CD4-positive, alpha-beta memory T cell (primary cell): ENCODE measurements at regions not wholly inside any gene's neighbourhood (a gene's known extent, or its start where the extent isn't known, plus 50 kb on each side); places are given as distances from the start of the nearest gene placed in this dataset.

Experiments
- CTCF ChIA-PET: fragments of 350-600 bp; sonication (Branson Sonifier 250); formaldehyde crosslinking; loops from one replicate; lab custom pipeline; 2021; ENCODE audit warnings: inconsistent platforms; ENCODE audit not compliant: partially characterized antibody; lab: Charles Lee
- POLR2A ChIA-PET: fragments of 350-600 bp; sonication (Branson Sonifier 250); formaldehyde crosslinking; loops from one replicate; lab custom pipeline; 2021; ENCODE audit not compliant: partially characterized antibody; lab: Charles Lee
- DNase-seq, 5 donors: peaks; one replicate each; pipeline versions ENCODE4 v3.0.0 to v3.0.0-alpha.2; 2020 to 2022; ENCODE audit warnings: mixed read lengths in 1 of 5
- H3K27ac ChIP-seq: one replicate; pipeline ENCODE4 v1.7.0; 2013; ENCODE audit warnings: low read depth, low read length
- H3K27me3 ChIP-seq: 2 replicates; pipeline ENCODE4 v1.7.0; 2013; ENCODE audit warnings: mild to moderate bottlenecking, low read length, moderate library complexity; ENCODE audit not compliant: insufficient read depth
- H3K36me3 ChIP-seq: 2 replicates; pipeline ENCODE4 v1.7.0; 2013; ENCODE audit warnings: mild to moderate bottlenecking, low read length, moderate library complexity; ENCODE audit not compliant: insufficient read depth
- H3K4me1 ChIP-seq: 2 replicates; pipeline ENCODE4 v1.7.0; 2013; ENCODE audit warnings: mild to moderate bottlenecking, low read length, moderate library complexity; ENCODE audit not compliant: insufficient read depth
- H3K4me3 ChIP-seq, 2 donors: one replicate each; pipeline ENCODE4 v1.7.0; 2013; ENCODE audit warnings: low read length in 2 of 2, mild to moderate bottlenecking in 1 of 2
- H3K9me3 ChIP-seq, 2 donors: one replicate each; pipeline ENCODE4 v1.7.0; 2013; ENCODE audit warnings: low read length in 2 of 2, control low read depth in 1 of 2; ENCODE audit not compliant: control insufficient read depth in 1 of 2
- H3K27ac Mint-ChIP-seq, 7 donors: one replicate each; pipeline ENCODE4 v1.8.0; 2020 to 2021; ENCODE audit warnings: mixed read lengths in 7 of 7, mild to moderate bottlenecking in 6 of 7, inconsistent platforms in 3 of 7, moderate library complexity in 3 of 7
- H3K27me3 Mint-ChIP-seq, 2 donors: one replicate each; pipeline ENCODE4 v1.8.0; 2020 to 2021; ENCODE audit warnings: mixed read lengths in 2 of 2
- H3K36me3 Mint-ChIP-seq, 2 donors: one replicate each; pipeline ENCODE4 v1.8.0; 2020 to 2021; ENCODE audit warnings: mixed read lengths in 2 of 2, inconsistent platforms in 1 of 2, mild to moderate bottlenecking in 1 of 2
- H3K4me1 Mint-ChIP-seq, 4 donors: one replicate each; pipeline ENCODE4 v1.8.0; 2020 to 2021; ENCODE audit warnings: mixed read lengths in 4 of 4, mild to moderate bottlenecking in 1 of 4
- H3K4me3 Mint-ChIP-seq, 8 donors: one replicate each; pipeline ENCODE4 v1.8.0; 2020 to 2021; ENCODE audit warnings: mixed read lengths in 8 of 8, mild to moderate bottlenecking in 7 of 8, moderate library complexity in 6 of 8, inconsistent platforms in 3 of 8
- H3K9me3 Mint-ChIP-seq, 8 donors: one replicate each; pipeline ENCODE4 v1.8.0; 2020 to 2021; ENCODE audit warnings: mixed read lengths in 8 of 8, mild to moderate bottlenecking in 5 of 8, inconsistent platforms in 3 of 8, moderate library complexity in 1 of 8
- intact Hi-C: fragments of 100-400 bp; cut with micrococcal nuclease; formaldehyde crosslinking; loops from one replicate; pipeline ENCODE4 v1.15.1; 2023

- peak overlapping the region in 6 of 7 donors; percentile 15 to 88 (median 72) for H3K27ac Mint-ChIP-seq
- H3K9me3 Mint-ChIP-seq = no peaks in the 10 kb centered on the region
- no peaks in the 10 kb centered on the region for H3K36me3 Mint-ChIP-seq
- no peaks in the 10 kb centered on the region for H3K9me3 ChIP-seq
- H3K4me1 Mint-ChIP-seq = peaks cover 50 to 88% (median 66%) of the 10 kb centered on the region in 4 donors
- ChIA-PET CTCF (interaction anchor here (1.2 kb wide), 1 partner anchor 14 kb away, joined by 5 read pairs; no protein-coding TSS in a partner anchor), POLR2A (interaction anchor here (0.5 to 3.8 kb wide), 8 partner anchors 8 to 146 kb away, joined by 3 to 29 read pairs (median 6); partner anchors contain the start of gene ARL4C)
- no peaks in the 10 kb centered on the region for H3K36me3 ChIP-seq
- H3K4me3 Mint-ChIP-seq = peak overlapping the region in 5 of 8 donors; percentile 16 to 72 (median 42)
- no peaks in the 10 kb centered on the region for H3K27me3 Mint-ChIP-seq
- H3K27ac ChIP-seq = no peak overlapping the region
- H3K4me3 ChIP-seq = no peak overlapping the region
- H3K27me3 ChIP-seq = no peaks in the 10 kb centered on the region
- peaks cover 71% of the 10 kb centered on the region for H3K4me1 ChIP-seq
- intact Hi-C loops = no loop called here
- no peak for DNase-seq
These were observed 58.4 kb downstream of the ARL4C start for GRCh38 chr2:234438305-234438977.

GRCh38 chr2:234437642-234438304 lies 59.1 kb downstream of the ARL4C start:
- Histone ChIP-seq H3K4me3 (no peak overlapping the region), H3K9me3 (no peaks in the 10 kb centered on the region), H3K36me3 (no peaks in the 10 kb centered on the region), H3K27ac (no peak overlapping the region), H3K4me1 (peaks cover 72% of the 10 kb centered on the region), H3K27me3 (no peaks in the 10 kb centered on the region)
- no peaks in the 10 kb centered on the region for H3K27me3 Mint-ChIP-seq
- POLR2A ChIA-PET = interaction anchor here (0.5 to 3.8 kb wide), 7 partner anchors 9 to 145 kb away, joined by 3 to 29 read pairs (median 6); partner anchors contain the start of gene ARL4C
- no peak for DNase-seq
- peak overlapping the region in 3 of 8 donors; percentile 6 to 43 (median 22) for H3K4me3 Mint-ChIP-seq
- intact Hi-C loops = no loop called here
- H3K27ac Mint-ChIP-seq = peak overlapping the region in 2 of 7 donors; percentile 68 to 88
- CTCF ChIA-PET = interaction anchor here (0.9 to 1.2 kb wide), 2 partner anchors 15 to 45 kb away, joined by 3 to 5 read pairs; no protein-coding TSS in a partner anchor
- peaks cover 46 to 88% (median 65%) of the 10 kb centered on the region in 4 donors for H3K4me1 Mint-ChIP-seq
- no peaks in the 10 kb centered on the region for H3K9me3 Mint-ChIP-seq
- no peaks in the 10 kb centered on the region for H3K36me3 Mint-ChIP-seq

- H3K27me3 ChIP-seq = no peaks in the 10 kb centered on the region
- Mint-ChIP-seq H3K9me3 (no peaks in the 10 kb centered on the region), H3K4me3 (no peak overlapping the region), H3K4me1 (peaks cover 44 to 76% (median 59%) of the 10 kb centered on the region in 4 donors), H3K27ac (peak overlapping the region in 1 of 7 donors; percentile 70), H3K27me3 (no peaks in the 10 kb centered on the region), H3K36me3 (no peaks in the 10 kb centered on the region)
- H3K4me3 ChIP-seq = no peak overlapping the region
- DNase-seq = no peak
- ChIA-PET CTCF (interaction anchor here (1.4 kb wide), 1 partner anchor 147 kb away, joined by 4 read pairs; no protein-coding TSS in a partner anchor), POLR2A (interaction anchor here (0.8 to 3.8 kb wide), 6 partner anchors 9 to 145 kb away, joined by 3 to 29 read pairs (median 6); no protein-coding TSS in a partner anchor)
- H3K9me3 ChIP-seq = no peaks in the 10 kb centered on the region
- H3K4me1 ChIP-seq = peaks cover 61% of the 10 kb centered on the region
- intact Hi-C loops = no loop called here
- no peaks in the 10 kb centered on the region for H3K36me3 ChIP-seq
- no peak overlapping the region for H3K27ac ChIP-seq
These were observed 60.4 kb downstream of the ARL4C start for GRCh38 chr2:234436482-234436837.

GRCh38 chr2:234435836-234436481 lies 60.9 kb downstream of the ARL4C start:
- Mint-ChIP-seq H3K27me3 (no peaks in the 10 kb centered on the region), H3K27ac (peak overlapping the region in 4 of 7 donors; percentile 4 to 72 (median 66)), H3K9me3 (no peaks in the 10 kb centered on the region), H3K4me1 (peaks cover 42 to 75% (median 58%) of the 10 kb centered on the region in 4 donors), H3K36me3 (no peaks in the 10 kb centered on the region), H3K4me3 (peak overlapping the region in 1 of 8 donors; percentile 20)
- H3K36me3 ChIP-seq = no peaks in the 10 kb centered on the region
- H3K4me3 ChIP-seq = no peak overlapping the region
- no peaks in the 10 kb centered on the region for H3K27me3 ChIP-seq
- ChIA-PET CTCF (interaction anchor here (1.4 kb wide), 1 partner anchor 147 kb away, joined by 4 read pairs; no protein-coding TSS in a partner anchor), POLR2A (interaction anchor here (0.6 to 3.8 kb wide), 6 partner anchors 8 to 145 kb away, joined by 3 to 29 read pairs (median 6); no protein-coding TSS in a partner anchor)
- DNase-seq = no peak
- no peak overlapping the region for H3K27ac ChIP-seq
- intact Hi-C loops = no loop called here
- H3K4me1 ChIP-seq = peaks cover 57% of the 10 kb centered on the region
- H3K9me3 ChIP-seq = no peaks in the 10 kb centered on the region

GRCh38 chr2:234433201-234433600 lies 63.7 kb downstream of the ARL4C start:
- POLR2A ChIA-PET = interaction anchor here (1.0 to 16.2 kb wide), 7 partner anchors 23 to 143 kb away, joined by 3 to 743 read pairs (median 4); no protein-coding TSS in a partner anchor
- intact Hi-C loops = no loop called here
- Mint-ChIP-seq H3K9me3 (no peaks in the 10 kb centered on the region), H3K4me3 (no peak overlapping the region), H3K27ac (peak overlapping the region in 3 of 7 donors; percentile 22 to 95 (median 66)), H3K27me3 (no peaks in the 10 kb centered on the region), H3K4me1 (peaks cover 45 to 74% (median 62%) of the 10 kb centered on the region in 4 donors), H3K36me3 (no peaks in the 10 kb centered on the region)
- no peaks in the 10 kb centered on the region for H3K27me3 ChIP-seq
- H3K4me1 ChIP-seq = peaks cover 61% of the 10 kb centered on the region
- H3K4me3 ChIP-seq = no peak overlapping the region
- DNase-seq = no peak
- CTCF ChIA-PET = interaction anchor here (1.0 to 2.6 kb wide), 9 partner anchors 10 to 144 kb away, joined by 3 to 11 read pairs (median 5); no protein-coding TSS in a partner anchor
- H3K36me3 ChIP-seq = no peaks in the 10 kb centered on the region
- H3K9me3 ChIP-seq = no peaks in the 10 kb centered on the region
- H3K27ac ChIP-seq = no peak overlapping the region

- Mint-ChIP-seq H3K9me3 (no peaks in the 10 kb centered on the region), H3K4me3 (peak overlapping the region in 1 of 8 donors; percentile 10), H3K36me3 (no peaks in the 10 kb centered on the region), H3K27me3 (no peaks in the 10 kb centered on the region), H3K27ac (peak overlapping the region in 5 of 7 donors; percentile 74 to 95 (median 82)), H3K4me1 (peaks cover 49 to 79% (median 66%) of the 10 kb centered on the region in 4 donors)
- Histone ChIP-seq H3K27me3 (no peaks in the 10 kb centered on the region), H3K9me3 (no peaks in the 10 kb centered on the region), H3K4me1 (peaks cover 62% of the 10 kb centered on the region), H3K4me3 (no peak overlapping the region), H3K36me3 (no peaks in the 10 kb centered on the region), H3K27ac (no peak overlapping the region)
- intact Hi-C loops = no loop called here
- ChIA-PET CTCF (interaction anchor here (1.1 to 2.7 kb wide), 4 partner anchors 16 to 140 kb away, joined by 4 to 8 read pairs (median 6); no protein-coding TSS in a partner anchor), POLR2A (interaction anchor here (0.9 to 16.2 kb wide), 2 partner anchors 25 to 139 kb away, joined by 4 to 743 read pairs; no protein-coding TSS in a partner anchor)
- DNase-seq = no peak
These were observed 66.0 kb downstream of the ARL4C start for GRCh38 chr2:234430871-234431270.
